LNCaP clone FGC (cell line): ENCODE measurements at regions not wholly inside any gene's neighbourhood (a gene's known extent, or its start where the extent isn't known, plus 50 kb on each side); places are given as distances from the start of the nearest gene placed in this dataset.

Experiments used
- DNase-seq: peaks from one replicate; pipeline ENCODE4 v3.0.0-alpha.2; 2011; ENCODE audit warnings: low read depth
- H3K4me3 ChIP-seq: 2 replicates; pipeline ENCODE4 v1.5.1; 2011; ENCODE audit warnings: mild to moderate bottlenecking, low read depth, low read length, control low read depth
- CTCF ChIP-seq: IDR thresholded peaks from 2 replicates; pipeline ENCODE4 v1.5.1; 2012; ENCODE audit warnings: mild to moderate bottlenecking; ENCODE audit not compliant: control insufficient read depth, insufficient read depth; ENCODE audit errors: extremely low read depth

DNA sequence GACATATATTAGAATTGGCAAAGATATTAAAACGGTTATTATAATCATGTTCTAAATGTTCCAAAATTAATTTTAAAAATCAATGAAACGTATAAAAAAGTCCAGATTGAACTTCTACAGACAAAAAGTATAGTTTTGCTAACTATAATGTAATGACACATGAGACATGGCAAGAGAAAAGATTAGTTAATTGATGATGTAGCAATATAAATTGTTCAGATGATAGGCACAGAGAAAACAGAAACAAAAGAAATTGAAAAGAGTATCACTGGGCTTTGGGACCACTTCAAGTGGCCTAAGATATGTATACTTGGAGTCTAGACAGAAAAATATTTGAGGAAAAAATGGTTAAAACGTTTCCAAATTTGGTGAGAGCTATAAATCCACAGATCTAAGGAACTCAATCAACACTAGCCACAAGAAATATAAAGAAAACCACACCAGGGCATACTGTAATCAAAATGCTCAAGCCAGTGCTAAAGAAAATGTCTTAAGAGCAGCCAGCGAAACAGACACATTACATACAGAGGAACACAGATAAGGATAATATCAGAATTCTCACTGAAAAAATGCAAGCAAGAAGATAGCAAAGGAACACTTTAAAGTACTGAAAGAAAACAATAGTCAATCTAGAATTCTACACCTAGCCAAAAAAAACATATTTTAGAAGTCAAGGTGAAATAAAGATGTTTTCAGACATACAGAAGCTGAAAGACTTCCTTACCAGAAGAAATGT is 172.6 kb upstream of the FOXQ1 start:
- H3K4me3 ChIP-seq = no peak overlapping the region
- DNase-seq = no peak
- TF ChIP-seq CTCF = no peak

DNA sequence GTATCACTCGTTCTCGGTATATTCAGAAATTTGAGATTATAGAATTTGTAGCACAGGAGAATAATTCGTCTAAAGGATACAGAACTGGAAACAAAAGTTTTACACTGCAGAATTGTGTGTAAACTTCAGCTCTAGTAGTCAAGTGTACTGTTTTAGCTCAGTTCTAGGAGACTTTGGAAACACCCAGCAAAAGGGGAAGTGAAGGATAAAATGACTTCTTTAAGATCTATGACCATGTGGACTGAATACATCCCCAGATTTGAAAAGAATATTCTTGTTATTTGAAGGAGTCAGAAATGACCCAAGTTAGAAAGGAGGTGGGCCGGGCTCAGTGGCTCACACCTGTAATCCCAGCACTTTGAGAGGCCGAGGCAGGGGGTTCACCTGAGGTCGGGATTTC is 174.0 kb upstream of the FOXQ1 start:
- no peak for DNase-seq
- TF ChIP-seq CTCF = no peak
- no peak overlapping the region for H3K4me3 ChIP-seq

GRCh38 chr6:1136827-1137226 is 175.1 kb upstream of the FOXQ1 start:
- no peak overlapping the region for H3K4me3 ChIP-seq
- no peak for TF ChIP-seq CTCF
- no peak for DNase-seq

DNA sequence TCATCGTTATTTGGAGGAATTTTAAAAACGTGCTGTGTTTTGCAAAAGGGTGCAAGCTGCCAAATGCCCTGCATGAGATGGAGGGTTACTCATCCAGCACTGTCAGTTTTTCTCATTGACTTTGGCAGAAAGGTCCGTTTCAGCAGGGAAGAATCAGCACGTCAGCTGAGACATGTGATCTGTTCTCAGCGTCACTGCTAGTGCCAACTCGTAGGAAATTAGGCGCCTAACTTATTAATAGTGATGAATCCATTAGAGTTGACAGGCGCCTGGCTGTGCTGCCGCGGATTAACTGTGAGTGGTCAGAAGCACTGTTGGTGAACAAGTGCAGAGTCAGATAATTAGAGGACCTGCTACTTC is 175.5 kb upstream of the FOXQ1 start:
- H3K4me3 ChIP-seq = no peak overlapping the region
- no peak for TF ChIP-seq CTCF
- DNase-seq = no peak

DNA sequence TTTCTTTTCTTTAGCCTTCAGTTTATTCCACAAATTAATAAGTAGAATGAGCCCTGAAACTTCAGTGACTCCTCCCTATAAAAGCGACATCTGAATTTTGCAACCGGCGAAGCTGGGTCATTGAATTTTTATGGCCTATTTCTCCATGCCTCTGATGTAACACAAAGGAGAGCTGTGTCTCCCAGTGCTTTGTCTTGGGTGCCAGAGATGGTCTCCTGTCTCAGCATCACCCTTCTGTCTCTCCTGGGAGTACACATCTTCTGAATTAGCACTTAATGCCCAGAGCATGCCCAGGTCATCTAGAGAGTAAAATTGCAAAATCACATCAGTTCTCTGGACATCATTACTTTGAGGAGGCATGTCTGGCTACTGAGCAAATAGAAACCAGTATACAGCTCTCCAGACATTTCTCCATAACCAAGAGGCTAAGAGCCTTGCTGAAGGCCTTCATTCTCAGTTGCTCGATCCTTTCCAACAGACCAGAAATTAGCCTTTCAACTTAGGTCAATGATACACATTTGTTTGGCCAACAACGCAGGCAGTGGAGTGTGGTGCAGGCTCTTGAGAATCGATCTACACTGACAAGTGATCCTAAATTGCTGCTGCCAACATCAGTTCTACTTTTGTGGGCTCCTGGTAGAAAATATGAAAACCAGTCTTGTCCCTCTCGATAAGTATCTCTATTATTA is 176.0 kb upstream of the FOXQ1 start:
- H3K4me3 ChIP-seq = no peak overlapping the region
- TF ChIP-seq CTCF = no peak
- no peak for DNase-seq

DNA sequence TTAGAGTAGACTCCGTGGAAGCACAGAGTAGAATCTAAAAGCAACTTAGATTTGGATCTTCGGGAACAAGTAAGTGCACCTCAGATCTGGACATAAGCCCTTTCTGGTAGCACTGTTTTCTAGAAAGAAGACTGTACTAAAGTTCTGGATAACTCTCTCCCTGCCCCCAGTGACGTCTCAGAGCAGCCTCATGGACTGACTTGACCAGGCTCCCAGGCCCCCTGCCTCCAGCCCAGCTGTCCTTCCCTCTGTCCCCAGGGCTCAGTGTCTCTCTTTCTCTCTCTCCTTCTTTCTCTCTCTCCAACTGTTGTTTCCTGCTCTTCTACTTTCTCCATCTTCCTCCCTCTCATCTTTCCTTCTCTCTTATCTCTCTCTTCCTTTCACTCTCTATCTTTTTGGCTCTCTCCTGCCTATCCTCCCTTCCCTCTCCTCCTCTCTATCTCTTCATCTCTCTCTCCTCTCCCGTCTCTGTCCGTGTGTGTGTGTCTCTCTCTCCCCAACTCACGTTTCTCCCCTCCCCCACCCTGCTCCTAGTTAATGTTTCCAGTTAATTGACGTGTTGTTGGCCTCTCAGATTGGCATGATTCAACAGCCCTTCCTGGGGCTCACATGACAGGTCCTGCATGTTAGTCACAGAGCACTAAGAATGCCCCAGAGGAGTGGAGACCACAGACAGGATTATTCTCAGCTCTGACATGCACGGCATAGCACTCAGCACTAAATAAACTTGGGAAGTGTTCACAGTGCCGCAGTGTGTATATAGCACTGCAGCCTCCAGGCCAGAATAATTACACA is 180.4 kb upstream of the FOXQ1 start:
- TF ChIP-seq CTCF = no peak
- DNase-seq = peak; percentile 26
- no peak overlapping the region for H3K4me3 ChIP-seq
